GM20000 (cell line): ENCODE measurements at regions not wholly inside any gene's neighbourhood (a gene's known extent, or its start where the extent isn't known, plus 50 kb on each side); places are given as distances from the start of the nearest gene placed in this dataset.

Experiments used
- DNase-seq: peaks from one replicate; pipeline ENCODE4 v3.0.0; 2012; ENCODE audit warnings: low spot score
- CTCF ChIP-seq: IDR thresholded peaks from 2 replicates; pipeline ENCODE4 v1.5.1; 2012; ENCODE audit warnings: mild to moderate bottlenecking, control low read depth; ENCODE audit errors: extremely low read depth, missing control alignments

DNA sequence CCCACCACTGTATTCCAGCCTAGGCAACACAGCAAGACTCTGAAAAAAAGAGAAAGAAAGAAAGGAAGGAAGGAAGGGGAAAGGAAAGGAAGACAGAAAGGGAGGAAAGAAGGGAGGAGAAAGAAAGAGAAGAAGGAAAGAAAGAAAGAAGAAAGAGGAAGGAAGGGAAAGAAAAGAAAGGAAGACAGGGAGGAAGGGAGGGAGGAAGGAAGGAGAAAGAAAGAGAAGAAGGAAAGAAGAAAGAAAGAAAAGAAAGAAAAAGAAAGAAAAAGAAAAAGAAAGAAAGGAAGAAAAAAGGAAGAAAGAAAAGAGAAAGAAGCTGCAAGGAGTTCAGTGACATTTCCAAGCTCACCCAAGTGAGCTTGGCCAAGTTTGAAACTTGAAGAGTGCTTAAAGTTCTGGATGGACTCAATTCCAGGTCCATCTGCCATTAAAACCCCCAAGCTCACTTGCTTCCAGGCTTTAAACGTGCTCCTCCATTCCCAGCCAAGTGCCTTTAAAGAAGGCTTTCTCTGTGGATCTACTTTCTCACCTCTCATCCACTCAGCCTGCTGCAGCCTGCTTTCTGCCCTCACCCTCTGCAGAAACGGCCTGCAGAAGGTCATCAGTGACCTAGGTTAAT lies 101.5 kb downstream of the VCPKMT start:
- no peak for TF ChIP-seq CTCF
- DNase-seq, result no peak

GRCh38 chr14:50015716-50016115 lies 100.7 kb downstream of the VCPKMT start:
- TF ChIP-seq CTCF, result no peak
- no peak for DNase-seq

DNA sequence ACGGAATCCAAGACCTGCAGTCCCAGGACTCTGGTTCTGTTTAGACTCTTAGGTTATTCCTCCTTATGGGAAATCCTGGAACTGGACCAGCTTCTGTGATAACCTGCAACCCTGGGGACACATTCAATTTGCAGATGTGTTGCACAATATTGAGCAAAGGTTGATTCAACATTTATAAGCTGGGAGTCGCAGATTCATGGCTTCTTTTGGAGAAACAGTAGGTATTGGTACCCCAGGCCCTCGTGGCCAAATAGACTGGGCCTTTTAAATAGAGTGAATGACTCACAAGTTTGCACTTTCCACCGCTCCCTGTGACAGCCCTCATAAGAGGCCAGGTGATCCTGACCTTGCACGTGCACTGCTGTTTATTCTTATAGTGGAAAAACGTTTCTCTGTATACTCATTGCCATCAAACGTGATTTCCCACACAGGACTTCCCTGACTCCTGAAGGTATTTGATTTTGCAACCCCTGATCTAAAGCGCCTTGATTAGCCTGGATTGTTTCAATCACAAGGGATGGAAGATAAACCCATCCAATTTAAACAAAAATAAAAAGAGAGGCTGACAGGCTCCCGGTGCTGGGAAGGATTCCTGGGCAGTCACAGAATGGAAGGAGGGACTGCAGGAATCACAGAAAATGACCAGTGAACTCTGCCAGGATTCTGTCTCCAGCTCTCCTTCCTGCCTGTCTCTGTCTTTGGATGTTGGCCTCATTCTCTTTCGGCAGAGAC lies 98.0 kb downstream of the VCPKMT start:
- TF ChIP-seq CTCF, result no peak
- no peak for DNase-seq

GRCh38 chr14:50018933-50019210 lies 97.5 kb downstream of the VCPKMT start:
- no peak for TF ChIP-seq CTCF
- DNase-seq, result no peak

GRCh38 chr14:50020184-50020583 lies 96.2 kb downstream of the VCPKMT start:
- no peak for DNase-seq
- no peak for TF ChIP-seq CTCF

GRCh38 chr14:50020799-50021198 lies 95.6 kb downstream of the VCPKMT start:
- no peak for DNase-seq
- no peak for TF ChIP-seq CTCF

DNA sequence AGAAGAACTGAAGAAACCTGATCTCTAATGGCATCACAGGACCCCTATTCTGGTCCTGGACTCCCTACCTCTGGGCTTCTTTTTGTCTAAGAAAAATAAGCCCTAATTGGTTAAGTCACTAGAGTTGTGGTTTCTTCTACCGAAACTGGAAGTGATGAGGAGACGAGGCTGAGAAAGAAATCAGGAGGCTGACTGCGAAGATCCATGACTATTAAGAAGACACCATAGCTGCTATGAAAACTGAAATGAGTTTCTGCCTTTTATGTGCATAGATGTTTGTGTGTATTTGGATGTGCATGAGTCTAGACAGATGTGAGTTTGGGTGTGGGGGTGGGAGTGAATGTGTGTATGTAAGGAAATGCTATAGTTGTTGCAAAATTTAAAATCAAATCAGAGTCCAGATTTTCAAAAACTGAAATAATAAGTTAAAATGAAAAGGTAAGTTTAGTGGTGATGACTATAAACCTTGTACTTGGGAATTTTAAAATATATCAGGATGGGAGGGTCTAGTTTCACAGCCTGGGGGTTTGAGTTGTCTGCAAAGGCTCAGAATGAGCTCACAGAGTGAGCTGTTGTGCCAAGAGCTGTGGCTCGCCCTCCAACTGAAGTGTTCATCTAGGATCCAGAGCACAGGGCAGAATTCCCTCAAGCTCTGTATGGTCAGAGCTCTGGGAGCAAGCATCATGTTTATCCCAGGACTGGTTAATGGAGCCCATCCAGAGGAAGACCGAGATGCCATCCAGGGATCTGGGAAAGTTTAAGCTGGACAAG lies 94.9 kb downstream of the VCPKMT start:
- no peak for TF ChIP-seq CTCF
- peak; percentile 42 for DNase-seq
